ENCODE measurements at regions not wholly inside any gene's neighbourhood (a gene's known extent, or its start where the extent isn't known, plus 50 kb on each side); places are given as distances from the start of the nearest gene placed in this dataset.
"Not testable (repeated sequence)": the region's sequence is repeated elsewhere in the genome, so short reads cannot be mapped to it uniquely, and the experiment has no call there.

- peaks cover 20% of the 10 kb centered on the region for H3K4me1 ChIP-seq (ENCODE audit: insufficient read depth, low read length)
- FAIRE-seq; H3K9me3 ChIP-seq (ENCODE audit: low read length); H3K27me3 ChIP-seq (ENCODE audit: control insufficient read depth in 1 of 2, insufficient read depth in 2 of 2, low read length in 2 of 2); H3K79me2 ChIP-seq (ENCODE audit: insufficient read depth, low read length); H3K36me3 ChIP-seq (replicated peaks in 1 of 2; ENCODE audit: control insufficient read depth in 1 of 2, insufficient read depth in 2 of 2, low read length in 2 of 2); H3K4me3 ChIP-seq (replicated peaks in 1 of 3; ENCODE audit: insufficient read depth in 1 of 3, low read depth in 2 of 3, low read length in 3 of 3); CTCF ChIA-PET (ENCODE audit: low intra/inter-chr PET ratio, low total read pairs); intact Hi-C loops (cut with micrococcal nuclease; ENCODE audit: unreplicated experiment); ATAC-seq; H2AFZ ChIP-seq (ENCODE audit: low read length); H3K27ac ChIP-seq (ENCODE audit: extremely low read length, insufficient read depth, low read length); H3K9ac ChIP-seq (ENCODE audit: insufficient read depth, low read depth, low read length); POLR2A ChIA-PET; DNase-seq (ENCODE audit: low spot score); H4K20me1 ChIP-seq (ENCODE audit: insufficient read depth, low read length); BruUV-seq (replicated peaks); H3K4me2 ChIP-seq (ENCODE audit: low read depth, low read length): not testable (repeated sequence)
- in situ Hi-C loops (cut with HindIII; ENCODE audit: extremely low pct_ligation_motif_present, low pct_unique_long_range_greater_than_20kb) = loop anchor here (5.0 kb wide), 3 partner anchors 62 to 213 kb away; no protein-coding TSS in a partner anchor
- WGBS (ENCODE audit: low lambda C conversion rate) = 88% methylated on average over 18 of the region's 54 CpGs
Observed at GRCh38 chr5:102154791-102155605, 141.1 kb downstream of the SLCO4C1 start.

GRCh38 chr5:102154291-102154690, 141.8 kb downstream of the SLCO4C1 start:
- Histone ChIP-seq H3K27me3 (ENCODE audit: control insufficient read depth in 1 of 2, insufficient read depth in 2 of 2, low read length in 2 of 2) (no peaks in the 10 kb centered on the region), H3K4me1 (ENCODE audit: insufficient read depth, low read length) (peaks cover 20% of the 10 kb centered on the region), H3K9me3 (ENCODE audit: low read length) (no peaks in the 10 kb centered on the region), H3K4me3 (replicated peaks in 1 of 3; ENCODE audit: insufficient read depth in 1 of 3, low read depth in 2 of 3, low read length in 3 of 3) (no peak overlapping the region), H3K27ac (ENCODE audit: extremely low read length, insufficient read depth, low read length) (no peak overlapping the region), H3K4me2 (ENCODE audit: low read depth, low read length) (no peak overlapping the region), H3K36me3 (replicated peaks in 1 of 2; ENCODE audit: control insufficient read depth in 1 of 2, insufficient read depth in 2 of 2, low read length in 2 of 2) (no peaks in the 10 kb centered on the region), H3K9ac (ENCODE audit: insufficient read depth, low read depth, low read length) (no peak overlapping the region), H2AFZ (ENCODE audit: low read length) (no peak overlapping the region), H4K20me1 (ENCODE audit: insufficient read depth, low read length) (no peaks in the 10 kb centered on the region), H3K79me2 (ENCODE audit: insufficient read depth, low read length) (no peaks in the 10 kb centered on the region)
- FAIRE-seq (no peak), ATAC-seq (no peak), DNase-seq (ENCODE audit: low spot score) (no peak)
- 92% methylated on average over 2 of the region's 2 CpGs for WGBS (ENCODE audit: low lambda C conversion rate)
- ChIA-PET CTCF (ENCODE audit: low intra/inter-chr PET ratio, low total read pairs) (interaction anchor here (1.9 to 2.0 kb wide), 2 partner anchors 70 to 212 kb away, joined by 12 to 17 read pairs; no protein-coding TSS in a partner anchor), POLR2A (no interaction called here)
- TF ChIP-seq ZNF331 (CRISPR knock-in tag; IDR thresholded peaks at IDR 0.05) (no peak), SP4 (CRISPR knock-in tag; IDR thresholded peaks at IDR 0.05) (no peak), ZNF441 (CRISPR knock-in tag; IDR thresholded peaks at IDR 0.05; ENCODE audit: borderline replicate concordance) (no peak), SPEN (CRISPR knock-in tag; IDR thresholded peaks at IDR 0.05; ENCODE audit: low read depth) (no peak)
- in situ Hi-C loops (cut with HindIII; ENCODE audit: extremely low pct_ligation_motif_present, low pct_unique_long_range_greater_than_20kb) = loop anchor here (5.0 kb wide), 3 partner anchors 62 to 212 kb away; no protein-coding TSS in a partner anchor
- intact Hi-C loops (cut with micrococcal nuclease; ENCODE audit: unreplicated experiment) = no loop called here
- no TSS peak for BruUV-seq (replicated peaks)
